ENCODE measurements at regions not wholly inside any gene's neighbourhood (a gene's known extent, or its start where the extent isn't known, plus 50 kb on each side); places are given as distances from the start of the nearest gene placed in this dataset.

GRCh38 chr4:60116592-60116991 is 1083.5 kb upstream of the ADGRL3 start:
- no peak overlapping the region for H3K4me3 ChIP-seq
- no peak overlapping the region for H3K27ac ChIP-seq
- H3K36me3 ChIP-seq = no peaks in the 10 kb centered on the region
- H3K27me3 ChIP-seq = no peaks in the 10 kb centered on the region
- DNase-seq (no peak), ATAC-seq (no peak)
- H3K9me3 ChIP-seq = no peaks in the 10 kb centered on the region
- 71% methylated on average over 3 of the region's 3 CpGs for WGBS (ENCODE audit: insufficient coverage, low coverage, low lambda C conversion rate, missing lambda C conversion rate)
- intact Hi-C loops (cut with DNase I) = no loop called here
- TF ChIP-seq CTCF (IDR thresholded peaks at IDR 0.05) = no peak
- no peak for TF ChIP-seq POLR2A (IDR thresholded peaks at IDR 0.05)
- no peaks in the 10 kb centered on the region for H3K4me1 ChIP-seq

- no peaks in the 10 kb centered on the region for H3K9me3 ChIP-seq
- DNase-seq (no peak), ATAC-seq (no peak)
- intact Hi-C loops (cut with DNase I) = no loop called here
- TF ChIP-seq CTCF (IDR thresholded peaks at IDR 0.05) (no peak), POLR2A (IDR thresholded peaks at IDR 0.05) (no peak)
- H3K36me3 ChIP-seq = no peaks in the 10 kb centered on the region
- no peaks in the 10 kb centered on the region for H3K4me1 ChIP-seq
- no peak overlapping the region for H3K27ac ChIP-seq
- no peak overlapping the region for H3K4me3 ChIP-seq
- H3K27me3 ChIP-seq = no peaks in the 10 kb centered on the region
- 52% methylated on average over 3 of the region's 3 CpGs for WGBS (ENCODE audit: insufficient coverage, low coverage, low lambda C conversion rate, missing lambda C conversion rate)
Observed at GRCh38 chr4:60117726-60118323, 1082.3 kb upstream of the ADGRL3 start.

GRCh38 chr4:60122820-60123219 is 1077.3 kb upstream of the ADGRL3 start:
- 85% methylated on average over 6 of the region's 6 CpGs for WGBS (ENCODE audit: insufficient coverage, low coverage, low lambda C conversion rate, missing lambda C conversion rate)
- intact Hi-C loops (cut with DNase I) = no loop called here
- H3K4me1 ChIP-seq = no peaks in the 10 kb centered on the region

GRCh38 chr4:60128888-60129287 is 1071.2 kb upstream of the ADGRL3 start:
- no peaks in the 10 kb centered on the region for H3K9me3 ChIP-seq
- DNase-seq = no peak
- no peak for TF ChIP-seq POLR2A (IDR thresholded peaks at IDR 0.05)
- no peak for TF ChIP-seq CTCF (IDR thresholded peaks at IDR 0.05)
- no peaks in the 10 kb centered on the region for H3K27me3 ChIP-seq
- 46% methylated on average over 4 of the region's 4 CpGs for WGBS (ENCODE audit: insufficient coverage, low coverage, low lambda C conversion rate, missing lambda C conversion rate)
- intact Hi-C loops (cut with DNase I) = no loop called here
- H3K27ac ChIP-seq = no peak overlapping the region
- no peak for ATAC-seq
- no peak overlapping the region for H3K4me3 ChIP-seq
- no peaks in the 10 kb centered on the region for H3K36me3 ChIP-seq
- no peaks in the 10 kb centered on the region for H3K4me1 ChIP-seq

More at GRCh38 chr4:60122820-60123219, 1077.3 kb upstream of the ADGRL3 start:
- H3K4me3 ChIP-seq = no peak overlapping the region
- no peaks in the 10 kb centered on the region for H3K36me3 ChIP-seq
- no peaks in the 10 kb centered on the region for H3K9me3 ChIP-seq
- TF ChIP-seq POLR2A (IDR thresholded peaks at IDR 0.05) = no peak
- no peak for TF ChIP-seq CTCF (IDR thresholded peaks at IDR 0.05)
- DNase-seq (no peak), ATAC-seq (no peak)
- H3K27ac ChIP-seq = no peak overlapping the region
- H3K27me3 ChIP-seq = no peaks in the 10 kb centered on the region

GRCh38 chr4:60129740-60130139 is 1070.4 kb upstream of the ADGRL3 start:
- intact Hi-C loops (cut with DNase I) = no loop called here
- DNase-seq (no peak), ATAC-seq (no peak)
- Histone ChIP-seq H3K4me3 (no peak overlapping the region), H3K36me3 (no peaks in the 10 kb centered on the region), H3K9me3 (no peaks in the 10 kb centered on the region), H3K27me3 (no peaks in the 10 kb centered on the region), H3K27ac (no peak overlapping the region), H3K4me1 (no peaks in the 10 kb centered on the region)
- TF ChIP-seq POLR2A (IDR thresholded peaks at IDR 0.05) (no peak), CTCF (IDR thresholded peaks at IDR 0.05) (no peak)
- 4% methylated on average over 1 of the region's 1 CpG for WGBS (ENCODE audit: insufficient coverage, low coverage, low lambda C conversion rate, missing lambda C conversion rate)

All from right lobe of liver (tissue), 6 donors.